ENCODE measurements at regions not wholly inside any gene's neighbourhood (a gene's known extent, or its start where the extent isn't known, plus 50 kb on each side); places are given as distances from the start of the nearest gene placed in this dataset.

DNA sequence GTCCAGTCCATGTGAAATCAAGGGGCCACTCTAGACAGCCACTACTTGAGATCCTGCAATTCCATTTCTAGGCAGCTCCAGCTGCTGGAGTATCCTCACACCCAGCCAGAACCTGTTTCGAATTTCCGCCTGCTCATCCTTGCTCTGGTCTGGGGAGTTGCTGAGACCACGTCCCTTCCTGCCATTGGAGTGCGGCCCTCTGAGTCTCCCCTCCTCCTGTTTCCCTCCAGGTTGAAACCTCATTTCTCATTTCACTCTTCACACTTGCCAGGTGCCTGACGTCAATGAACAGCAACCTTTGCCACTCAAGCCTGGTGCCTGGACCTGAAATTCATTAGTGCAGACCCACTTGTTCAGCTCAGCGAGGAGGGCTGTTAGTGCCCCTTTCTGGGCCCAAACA lies 307.5 kb upstream of the SHH start:
- TF ChIP-seq, protein P1, sequence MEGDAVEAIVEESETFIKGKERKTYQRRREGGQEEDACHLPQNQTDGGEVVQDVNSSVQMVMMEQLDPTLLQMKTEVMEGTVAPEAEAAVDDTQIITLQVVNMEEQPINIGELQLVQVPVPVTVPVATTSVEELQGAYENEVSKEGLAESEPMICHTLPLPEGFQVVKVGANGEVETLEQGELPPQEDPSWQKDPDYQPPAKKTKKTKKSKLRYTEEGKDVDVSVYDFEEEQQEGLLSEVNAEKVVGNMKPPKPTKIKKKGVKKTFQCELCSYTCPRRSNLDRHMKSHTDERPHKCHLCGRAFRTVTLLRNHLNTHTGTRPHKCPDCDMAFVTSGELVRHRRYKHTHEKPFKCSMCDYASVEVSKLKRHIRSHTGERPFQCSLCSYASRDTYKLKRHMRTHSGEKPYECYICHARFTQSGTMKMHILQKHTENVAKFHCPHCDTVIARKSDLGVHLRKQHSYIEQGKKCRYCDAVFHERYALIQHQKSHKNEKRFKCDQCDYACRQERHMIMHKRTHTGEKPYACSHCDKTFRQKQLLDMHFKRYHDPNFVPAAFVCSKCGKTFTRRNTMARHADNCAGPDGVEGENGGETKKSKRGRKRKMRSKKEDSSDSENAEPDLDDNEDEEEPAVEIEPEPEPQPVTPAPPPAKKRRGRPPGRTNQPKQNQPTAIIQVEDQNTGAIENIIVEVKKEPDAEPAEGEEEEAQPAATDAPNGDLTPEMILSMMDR (IDR thresholded peaks at IDR 0.05), result no peak
- TF ChIP-seq POLR2AphosphoS5 (IDR thresholded peaks at IDR 0.05) (no peak), POLR2A (IDR thresholded peaks at IDR 0.05) (no peak)
